Upper lobe of right lung (tissue), 1 donor: ENCODE measurements at regions not wholly inside any gene's neighbourhood (a gene's known extent, or its start where the extent isn't known, plus 50 kb on each side); places are given as distances from the start of the nearest gene placed in this dataset.
"Not testable (repeated sequence)": the region's sequence is repeated elsewhere in the genome, so short reads cannot be mapped to it uniquely, and the experiment has no call there.

Experiments
- ATAC-seq: fragments of 200-7000 bp; cut with Tn5 transposase; one replicate; pipeline ENCODE4 v1.9.1; 2020; ENCODE audit warnings: mild to moderate bottlenecking, moderate library complexity
- DNase-seq: peaks from one replicate; pipeline ENCODE4 v3.0.0-alpha.2; 2020
- H3K27ac ChIP-seq: fragments of 200-600 bp; one replicate; pipeline ENCODE4 v1.8.0; 2022
- H3K27me3 ChIP-seq: fragments of 200-600 bp; one replicate; pipeline ENCODE4 v1.8.0; 2022; ENCODE audit warnings: mild to moderate bottlenecking
- H3K36me3 ChIP-seq: fragments of 200-600 bp; one replicate; pipeline ENCODE4 v1.8.0; 2022
- H3K4me1 ChIP-seq: fragments of 200-600 bp; one replicate; pipeline ENCODE4 v1.8.0; 2022
- H3K4me3 ChIP-seq: fragments of 200-600 bp; one replicate; pipeline ENCODE4 v1.8.0; 2022; ENCODE audit warnings: mild to moderate bottlenecking
- H3K9me3 ChIP-seq: fragments of 200-600 bp; one replicate; pipeline ENCODE4 v1.8.0; 2022
- CTCF ChIP-seq: fragments of 200-600 bp; IDR thresholded peaks from one replicate; pipeline ENCODE4 v1.8.0; 2022; ENCODE audit warnings: antibody characterized with exemption
- intact Hi-C: fragments of 100-400 bp; cut with DNase I; formaldehyde crosslinking; loops from one replicate; pipeline ENCODE4 v1.11.0; 2022
- donor health status: DM: no; HTN: yes; CAD: no; lungs with severe emphysema.

- DNase-seq (no peak), ATAC-seq (no peak)
- Histone ChIP-seq H3K4me3 (no peak overlapping the region), H3K27ac (no peak overlapping the region), H3K4me1 (no peaks in the 10 kb centered on the region), H3K9me3 (no peaks in the 10 kb centered on the region), H3K27me3 (no peaks in the 10 kb centered on the region), H3K36me3 (no peaks in the 10 kb centered on the region)
- TF ChIP-seq CTCF: no peak
- intact Hi-C loops: no loop called here
Observed at GRCh38 chr2:39981883-39982311, 202.8 kb upstream of the THUMPD2 start.

GRCh38 chr2:39975476-39976020 lies 196.5 kb upstream of the THUMPD2 start:
- Histone ChIP-seq H3K9me3 (no peaks in the 10 kb centered on the region), H3K27ac (no peak overlapping the region), H3K4me1 (no peaks in the 10 kb centered on the region), H3K4me3 (no peak overlapping the region), H3K27me3 (no peaks in the 10 kb centered on the region), H3K36me3 (no peaks in the 10 kb centered on the region)
- ATAC-seq (no peak), DNase-seq (no peak)
- intact Hi-C loops: no loop called here
- no peak for TF ChIP-seq CTCF

GRCh38 chr2:39968037-39968436 lies 189.0 kb upstream of the THUMPD2 start:
- Histone ChIP-seq H3K27me3 (no peaks in the 10 kb centered on the region), H3K36me3 (no peaks in the 10 kb centered on the region), H3K4me3 (no peak overlapping the region), H3K27ac (no peak overlapping the region), H3K9me3 (no peaks in the 10 kb centered on the region), H3K4me1 (no peaks in the 10 kb centered on the region)
- no peak for TF ChIP-seq CTCF
- ATAC-seq (no peak), DNase-seq (no peak)
- intact Hi-C loops: no loop called here

- H3K27ac ChIP-seq, ATAC-seq, H3K4me1 ChIP-seq, H3K9me3 ChIP-seq, H3K36me3 ChIP-seq, H3K27me3 ChIP-seq, H3K4me3 ChIP-seq, intact Hi-C loops, DNase-seq: not testable (repeated sequence)
Observed at GRCh38 chr2:39960681-39961080, 181.6 kb upstream of the THUMPD2 start.

GRCh38 chr2:39954346-39954745 lies 175.3 kb upstream of the THUMPD2 start:
- Histone ChIP-seq H3K4me3 (no peak overlapping the region), H3K9me3 (no peaks in the 10 kb centered on the region), H3K27me3 (no peaks in the 10 kb centered on the region), H3K27ac (no peak overlapping the region), H3K4me1 (no peaks in the 10 kb centered on the region), H3K36me3 (no peaks in the 10 kb centered on the region)
- DNase-seq (no peak), ATAC-seq (no peak)
- intact Hi-C loops: no loop called here
- no peak for TF ChIP-seq CTCF

- no peak overlapping the region for H3K27ac ChIP-seq
- no peak for TF ChIP-seq CTCF
- no peaks in the 10 kb centered on the region for H3K27me3 ChIP-seq
- no peaks in the 10 kb centered on the region for H3K4me1 ChIP-seq
- H3K36me3 ChIP-seq: no peaks in the 10 kb centered on the region
- no peak overlapping the region for H3K4me3 ChIP-seq
- intact Hi-C loops: no loop called here
- ATAC-seq (no peak), DNase-seq (no peak)
- H3K9me3 ChIP-seq: no peaks in the 10 kb centered on the region
Observed at GRCh38 chr2:39949131-39949530, 170.1 kb upstream of the THUMPD2 start.
